ENCODE measurements at regions not wholly inside any gene's neighbourhood (a gene's known extent, or its start where the extent isn't known, plus 50 kb on each side); places are given as distances from the start of the nearest gene placed in this dataset.
"Not testable (repeated sequence)": the region's sequence is repeated elsewhere in the genome, so short reads cannot be mapped to it uniquely, and the experiment has no call there.

DNA sequence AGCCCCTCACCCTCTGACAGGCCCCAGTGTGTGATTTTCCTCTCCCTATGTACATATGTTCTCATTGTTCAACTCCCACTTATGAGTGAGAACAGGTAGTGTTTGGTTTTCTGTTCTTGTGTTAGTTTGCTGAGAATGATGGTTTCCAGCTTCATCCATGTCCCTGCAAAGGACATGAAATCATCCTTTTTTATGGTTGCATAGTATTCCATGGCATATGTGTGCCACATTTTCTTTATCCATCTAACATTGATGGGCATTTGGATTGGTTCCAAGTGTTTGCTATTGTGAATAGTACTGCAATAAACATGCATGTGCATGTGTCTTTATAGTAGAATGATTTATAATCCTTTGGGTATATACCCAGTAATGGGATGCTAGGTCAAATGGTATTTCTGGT, 223.7 kb upstream of the VLDLR start:
- DNase-seq (ENCODE audit: low read depth, low spot score); in situ Hi-C loops (cut with HindIII; ENCODE audit: low pct_unique_long_range_greater_than_20kb, low sequenced_read_pairs): not testable (repeated sequence)

GRCh38 chr9:2401746-2402145, 219.8 kb upstream of the VLDLR start:
- DNase-seq (ENCODE audit: low read depth, low spot score); in situ Hi-C loops (cut with HindIII; ENCODE audit: low pct_unique_long_range_greater_than_20kb, low sequenced_read_pairs): not testable (repeated sequence)

GRCh38 chr9:2403701-2404100, 217.9 kb upstream of the VLDLR start:
- no peak for DNase-seq (ENCODE audit: low read depth, low spot score)
- in situ Hi-C loops (cut with HindIII; ENCODE audit: low pct_unique_long_range_greater_than_20kb, low sequenced_read_pairs): no loop called here

DNA sequence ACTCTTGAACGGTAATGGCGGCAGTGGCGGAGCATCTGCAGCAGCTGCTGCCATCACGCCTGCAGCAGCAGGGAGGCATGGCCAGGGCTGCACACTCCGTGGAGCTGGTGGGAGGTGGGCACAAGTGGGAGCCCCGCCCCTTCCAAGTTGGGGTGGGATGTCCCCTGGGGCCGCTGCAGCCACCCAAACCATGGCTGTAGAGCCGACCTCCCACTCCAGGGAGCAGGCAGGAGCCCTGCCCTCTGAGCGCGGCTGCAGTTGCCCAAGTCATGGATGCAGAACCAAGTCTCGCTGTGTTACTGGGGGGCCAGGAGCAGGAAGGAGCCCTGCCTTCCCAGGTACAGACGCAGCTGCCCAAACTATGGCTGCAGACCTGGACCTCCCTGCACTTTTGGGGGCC, 215.3 kb upstream of the VLDLR start:
- in situ Hi-C loops (cut with HindIII; ENCODE audit: low pct_unique_long_range_greater_than_20kb, low sequenced_read_pairs): no loop called here
- DNase-seq (ENCODE audit: low read depth, low spot score): no peak

DNA sequence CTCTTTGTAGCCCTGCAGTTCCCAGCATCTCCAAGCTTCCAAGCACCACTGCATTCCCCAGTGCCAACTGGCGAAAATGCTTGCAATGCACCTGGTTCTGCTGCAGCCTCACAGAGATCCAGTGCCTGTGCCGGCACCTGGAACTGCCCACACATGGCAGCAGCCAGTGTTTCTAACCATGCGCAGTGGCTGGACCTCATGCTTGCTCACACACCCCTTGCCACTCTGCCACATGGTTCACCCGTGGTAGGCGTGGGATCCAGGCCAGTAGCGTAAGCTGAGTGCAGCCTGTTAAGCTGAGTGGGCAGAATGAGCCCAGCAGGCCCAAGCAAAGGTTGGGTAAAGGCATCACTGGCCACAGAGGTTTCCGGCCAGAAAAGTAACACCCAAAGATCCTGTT, 214.1 kb upstream of the VLDLR start:
- in situ Hi-C loops (cut with HindIII; ENCODE audit: low pct_unique_long_range_greater_than_20kb, low sequenced_read_pairs): no loop called here
- DNase-seq (ENCODE audit: low read depth, low spot score): no peak

DNA sequence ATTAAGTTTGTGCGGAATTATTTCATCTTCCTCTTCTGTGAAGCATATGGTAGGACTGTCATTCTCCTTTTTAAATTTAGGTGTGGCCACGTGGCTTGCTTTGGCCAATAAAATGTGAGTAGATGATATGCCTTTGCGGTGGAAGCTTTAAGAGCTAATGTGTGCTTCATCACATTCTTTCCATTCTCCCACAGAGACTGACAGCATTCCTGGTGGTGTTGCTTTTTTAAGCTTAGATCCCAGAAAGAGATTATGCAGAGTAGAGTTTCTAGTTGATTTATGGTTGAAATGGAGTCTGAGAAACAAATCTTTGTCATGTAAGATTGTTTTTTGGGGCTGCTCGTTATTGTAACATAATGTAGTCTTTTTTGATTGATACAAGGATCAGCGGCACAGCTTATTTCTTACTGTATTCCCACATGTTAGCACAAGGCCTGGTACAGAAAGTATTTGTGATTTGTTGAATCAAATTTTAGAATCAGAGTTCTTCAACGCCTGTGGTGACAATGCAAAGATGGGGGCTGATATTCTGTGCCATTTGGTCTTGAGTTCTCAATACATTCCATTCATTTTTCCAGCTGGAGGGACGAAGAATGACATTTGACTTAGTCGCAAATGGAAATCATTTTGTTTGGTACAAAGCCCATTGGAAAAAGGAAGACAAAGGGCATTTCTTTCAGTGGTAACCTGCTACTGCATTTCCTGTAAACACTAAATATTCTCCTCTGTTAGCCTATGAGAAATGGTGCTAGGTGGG, 209.9 kb upstream of the VLDLR start:
- in situ Hi-C loops (cut with HindIII; ENCODE audit: low pct_unique_long_range_greater_than_20kb, low sequenced_read_pairs): no loop called here
- DNase-seq (ENCODE audit: low read depth, low spot score): no peak

GRCh38 chr9:2413160-2413805, 208.3 kb upstream of the VLDLR start:
- peak; percentile 14 for DNase-seq (ENCODE audit: low read depth, low spot score)
- in situ Hi-C loops (cut with HindIII; ENCODE audit: low pct_unique_long_range_greater_than_20kb, low sequenced_read_pairs): no loop called here

DNA sequence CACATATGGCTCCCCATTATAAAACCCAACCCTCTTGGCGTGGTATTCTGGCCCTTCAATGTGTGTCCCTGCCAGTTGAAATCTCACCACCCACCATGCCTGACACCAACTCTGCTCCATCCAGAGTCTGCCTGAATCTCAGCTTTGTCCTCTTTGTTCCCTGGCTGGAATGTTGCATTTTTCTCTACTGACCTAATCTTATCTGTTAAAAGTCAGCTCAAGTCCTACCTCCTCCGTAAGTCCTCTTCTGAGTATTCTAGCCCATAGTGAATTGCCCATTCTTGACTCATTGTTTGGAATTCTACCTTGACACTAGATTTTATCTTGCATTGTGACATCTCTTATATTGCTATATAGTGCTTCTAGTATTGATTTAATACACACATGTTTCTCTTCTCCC, 207.1 kb upstream of the VLDLR start:
- in situ Hi-C loops (cut with HindIII; ENCODE audit: low pct_unique_long_range_greater_than_20kb, low sequenced_read_pairs): no loop called here
- DNase-seq (ENCODE audit: low read depth, low spot score): no peak

DNA sequence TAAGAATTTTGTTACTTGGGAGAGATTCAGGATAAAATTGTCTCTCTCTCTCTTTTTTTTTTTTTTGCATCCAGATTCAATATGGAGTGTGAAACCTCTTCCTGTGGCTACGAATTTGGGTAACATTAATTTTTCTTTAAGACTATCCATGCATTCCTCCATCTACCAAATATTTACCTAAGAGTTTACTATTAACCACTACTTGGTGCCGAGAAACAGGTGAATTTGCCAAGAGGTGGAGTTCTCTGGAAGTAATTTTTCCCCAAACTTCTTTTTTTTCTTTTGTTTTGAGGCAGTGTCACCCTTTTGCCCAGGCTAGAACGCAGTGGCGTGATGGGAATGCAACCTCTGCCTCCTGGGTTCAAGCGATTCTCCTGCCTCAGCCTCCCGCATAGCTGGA, 206.3 kb upstream of the VLDLR start:
- in situ Hi-C loops (cut with HindIII; ENCODE audit: low pct_unique_long_range_greater_than_20kb, low sequenced_read_pairs): no loop called here
- DNase-seq (ENCODE audit: low read depth, low spot score): no peak

DNA sequence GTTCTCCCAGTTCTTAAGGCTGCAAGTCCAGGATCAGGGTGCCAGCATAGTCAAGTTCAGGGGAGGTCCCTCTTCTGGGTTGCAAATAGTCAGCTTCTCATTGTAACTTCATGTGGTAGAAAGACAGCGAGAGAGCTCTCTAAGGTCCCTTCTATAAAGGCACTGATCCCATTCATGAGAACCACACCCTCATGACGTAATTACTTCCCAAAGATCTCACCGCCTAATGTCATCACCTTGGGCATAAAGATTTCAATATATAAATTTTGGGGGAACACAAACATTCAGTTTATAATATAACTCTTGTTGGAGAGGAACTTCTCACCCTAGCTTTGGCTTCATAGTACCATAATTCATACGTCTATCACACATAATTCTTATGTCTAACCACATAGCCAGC, 203.9 kb upstream of the VLDLR start:
- in situ Hi-C loops (cut with HindIII; ENCODE audit: low pct_unique_long_range_greater_than_20kb, low sequenced_read_pairs): no loop called here

GRCh38 chr9:2418619-2419018, 203.0 kb upstream of the VLDLR start:
- peak; percentile 43 for DNase-seq (ENCODE audit: low read depth, low spot score)
- in situ Hi-C loops (cut with HindIII; ENCODE audit: low pct_unique_long_range_greater_than_20kb, low sequenced_read_pairs): no loop called here

More for the DNA sequence above, 203.9 kb upstream of the VLDLR start:
- DNase-seq (ENCODE audit: low read depth, low spot score): no peak

DNA sequence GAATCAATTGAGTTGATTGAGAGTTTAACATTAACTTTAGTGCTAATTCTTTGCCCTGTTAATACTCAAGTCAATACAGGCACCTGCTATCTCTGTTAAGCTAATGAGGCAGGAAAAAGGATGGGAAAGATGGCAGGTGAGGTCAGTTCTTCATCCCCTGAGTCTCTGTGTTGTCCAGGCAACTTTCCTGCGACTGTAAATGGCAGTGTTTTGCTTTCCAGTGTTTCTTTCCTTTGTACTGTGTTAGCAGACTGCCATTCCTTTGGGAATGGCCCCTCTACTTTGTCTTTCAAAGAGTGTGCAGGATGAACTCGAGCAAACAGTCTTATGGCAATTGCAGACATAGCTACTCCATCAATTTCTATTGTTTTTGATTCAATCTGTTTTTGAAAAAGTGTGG, 202.2 kb upstream of the VLDLR start:
- DNase-seq (ENCODE audit: low read depth, low spot score): no peak
- in situ Hi-C loops (cut with HindIII; ENCODE audit: low pct_unique_long_range_greater_than_20kb, low sequenced_read_pairs): no loop called here

DNA sequence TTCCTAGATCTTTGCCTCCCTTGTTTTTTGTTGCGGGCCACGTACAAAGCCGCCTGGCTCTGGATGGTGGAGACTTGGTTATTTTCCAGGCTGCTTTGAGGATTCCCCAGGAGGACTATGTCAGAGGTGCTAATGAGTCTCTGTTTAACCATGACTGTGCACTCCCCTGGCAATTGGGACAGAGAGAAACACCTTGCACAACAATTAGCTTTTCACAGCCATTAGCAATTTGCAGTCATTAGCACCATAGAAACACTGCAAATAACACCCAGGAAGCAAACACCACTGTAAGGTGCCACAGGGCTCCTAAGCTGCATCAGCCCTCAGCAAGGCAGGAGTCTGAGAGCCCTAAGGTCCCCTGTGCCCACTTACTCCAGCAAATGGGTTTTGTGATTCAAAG, 201.0 kb upstream of the VLDLR start:
- in situ Hi-C loops (cut with HindIII; ENCODE audit: low pct_unique_long_range_greater_than_20kb, low sequenced_read_pairs): no loop called here

GRCh38 chr9:2424619-2425033, 197.0 kb upstream of the VLDLR start:
- in situ Hi-C loops (cut with HindIII; ENCODE audit: low pct_unique_long_range_greater_than_20kb, low sequenced_read_pairs): no loop called here
- DNase-seq (ENCODE audit: low read depth, low spot score): no peak

More for the DNA sequence above, 201.0 kb upstream of the VLDLR start:
- DNase-seq (ENCODE audit: low read depth, low spot score): no peak

- in situ Hi-C loops (cut with HindIII; ENCODE audit: low pct_unique_long_range_greater_than_20kb, low sequenced_read_pairs): no loop called here
- DNase-seq (ENCODE audit: low read depth, low spot score): no peak
These were observed 195.9 kb upstream of the VLDLR start for GRCh38 chr9:2425676-2426075.

- in situ Hi-C loops (cut with HindIII; ENCODE audit: low pct_unique_long_range_greater_than_20kb, low sequenced_read_pairs): no loop called here
- DNase-seq (ENCODE audit: low read depth, low spot score): no peak
These were observed 194.3 kb upstream of the VLDLR start for GRCh38 chr9:2427120-2427891.

GRCh38 chr9:2439957-2440356, 181.6 kb upstream of the VLDLR start:
- in situ Hi-C loops (cut with HindIII; ENCODE audit: low pct_unique_long_range_greater_than_20kb, low sequenced_read_pairs): no loop called here
- no peak for DNase-seq (ENCODE audit: low read depth, low spot score)

- in situ Hi-C loops (cut with HindIII; ENCODE audit: low pct_unique_long_range_greater_than_20kb, low sequenced_read_pairs); DNase-seq (ENCODE audit: low read depth, low spot score): not testable (repeated sequence)
These were observed 177.7 kb upstream of the VLDLR start for GRCh38 chr9:2443933-2444332.
